GM23338 (cell line): ENCODE measurements at regions not wholly inside any gene's neighbourhood (a gene's known extent, or its start where the extent isn't known, plus 50 kb on each side); places are given as distances from the start of the nearest gene placed in this dataset.

ENCODE experiments used
- ATAC-seq: fragments of 200-7000 bp; cut with Tn5 transposase; 3 replicates; pipeline ENCODE4 v1.9.1; 2020
- DNase-seq: peaks from one replicate; pipeline ENCODE4 v3.0.0-alpha.2; 2015; ENCODE audit warnings: low spot score
- H2AFZ ChIP-seq: fragments of 200-600 bp; sonication (generic); 2 replicates; pipeline ENCODE4 v1.8.0; 2016; ENCODE audit warnings: antibody characterized with exemption, mild to moderate bottlenecking, moderate library complexity
- H3F3A ChIP-seq: fragments of 200-600 bp; sonication (generic); replicated peaks from 2 replicates; pipeline ENCODE4 v1.8.0; 2017; ENCODE audit warnings: antibody characterized with exemption, mixed run types, low read depth
- H3K27ac ChIP-seq: fragments of 200-600 bp; sonication (generic); 2 replicates; pipeline ENCODE4 v1.6.1; 2016; ENCODE audit warnings: low read depth
- H3K27me3 ChIP-seq: fragments of 200-600 bp; sonication (generic); 2 replicates; pipeline ENCODE4 v1.8.0; 2016; ENCODE audit warnings: mild to moderate bottlenecking, mixed run types, moderate library complexity; ENCODE audit not compliant: insufficient read depth
- H3K36me3 ChIP-seq: fragments of 200-600 bp; sonication (generic); 2 replicates; pipeline ENCODE4 v1.8.0; 2016; ENCODE audit warnings: mild to moderate bottlenecking; ENCODE audit not compliant: insufficient read depth
- H3K4me1 ChIP-seq: fragments of 200-600 bp; sonication (generic); 2 replicates; pipeline ENCODE4 v1.8.0; 2016; ENCODE audit warnings: mild to moderate bottlenecking, moderate library complexity; ENCODE audit not compliant: insufficient read depth
- H3K4me2 ChIP-seq: fragments of 200-600 bp; sonication (generic); 2 replicates; pipeline ENCODE4 v1.7.1; 2017; ENCODE audit warnings: mixed run types
- H3K4me3 ChIP-seq: fragments of 200-600 bp; sonication (generic); 2 replicates; pipeline ENCODE4 v1.6.1; 2016; ENCODE audit warnings: mixed run types
- H3K79me2 ChIP-seq: fragments of 200-600 bp; sonication (generic); replicated peaks from 2 replicates; pipeline ENCODE4 v1.8.0; 2017; ENCODE audit warnings: mild to moderate bottlenecking; ENCODE audit not compliant: insufficient read depth
- H3K9me2 ChIP-seq: fragments of 200-600 bp; sonication (generic); 2 replicates; pipeline ENCODE4 v1.8.0; 2017; ENCODE audit not compliant: insufficient read depth
- H4K20me1 ChIP-seq: fragments of 200-600 bp; sonication (generic); replicated peaks from 2 replicates; pipeline ENCODE4 v1.8.0; 2017; ENCODE audit warnings: mild to moderate bottlenecking; ENCODE audit not compliant: insufficient read depth
- H3K27ac Mint-ChIP-seq: 2 replicates; pipeline ENCODE4 v1.8.0; 2020; ENCODE audit warnings: inconsistent platforms, mild to moderate bottlenecking, moderate library complexity, mixed read lengths
- H3K27me3 Mint-ChIP-seq: 3 replicates; pipeline ENCODE4 v1.8.0; 2022; ENCODE audit warnings: low read depth, mild to moderate bottlenecking, moderate library complexity, mixed read lengths, inconsistent platforms; ENCODE audit not compliant: insufficient read depth, poor library complexity
- H3K36me3 Mint-ChIP-seq: 3 replicates; pipeline ENCODE4 v1.8.0; 2021; ENCODE audit warnings: low read depth, mild to moderate bottlenecking, inconsistent platforms, moderate library complexity, mixed read lengths
- H3K4me1 Mint-ChIP-seq: 3 replicates; pipeline ENCODE4 v1.8.0; 2020; ENCODE audit warnings: mild to moderate bottlenecking, inconsistent platforms, mixed read lengths
- H3K4me3 Mint-ChIP-seq: 3 replicates; pipeline ENCODE4 v1.8.0; 2021; ENCODE audit warnings: moderate library complexity, mild to moderate bottlenecking, inconsistent platforms, mixed read lengths
- H3K9me3 Mint-ChIP-seq: 3 replicates; pipeline ENCODE4 v1.8.0; 2020; ENCODE audit warnings: moderate library complexity, mild to moderate bottlenecking, inconsistent platforms, mixed read lengths
- CREB1 ChIP-seq: fragments of 250-450 bp; sonication (Bioruptor Pico); IDR thresholded peaks from 2 replicates; pipeline ENCODE4 v1.5.0; 2020; ENCODE audit warnings: low read depth, mild to moderate bottlenecking, moderate library complexity
- EZH2 ChIP-seq: fragments of 200-600 bp; sonication (generic); IDR thresholded peaks from one replicate; pipeline ENCODE4 v1.8.0; 2017; ENCODE audit warnings: antibody characterized with exemption, mild to moderate bottlenecking, low read depth; ENCODE audit not compliant: unreplicated experiment
- EZH2phosphoT487 ChIP-seq: fragments of 200-600 bp; sonication (generic); IDR thresholded peaks from one replicate; pipeline ENCODE4 v1.8.1; 2018; ENCODE audit warnings: antibody characterized with exemption; ENCODE audit not compliant: unreplicated experiment
- JUNB ChIP-seq: IDR thresholded peaks from one replicate; pipeline ENCODE4 v1.6.1; 2016; ENCODE audit warnings: antibody characterized with exemption; ENCODE audit not compliant: unreplicated experiment
- NANOG ChIP-seq: IDR thresholded peaks from 2 replicates; pipeline ENCODE4 v1.6.1; 2016; ENCODE audit warnings: antibody characterized with exemption, borderline replicate concordance
- POLR2AphosphoS5 ChIP-seq: IDR thresholded peaks from 2 replicates; pipeline ENCODE4 v1.6.1; 2016; ENCODE audit warnings: antibody characterized with exemption, low read depth
- STAT1 ChIP-seq: IDR thresholded peaks from one replicate; pipeline ENCODE4 v1.6.1; 2016; ENCODE audit warnings: antibody characterized with exemption; ENCODE audit not compliant: unreplicated experiment
- ZNF114 ChIP-seq: fragments of 250-450 bp; sonication (Bioruptor Pico); IDR thresholded peaks from 2 replicates; pipeline ENCODE4 v1.5.0; 2020; ENCODE audit warnings: mild to moderate bottlenecking, moderate library complexity
- ZNF331 ChIP-seq: fragments of 250-450 bp; sonication (Bioruptor Pico); IDR thresholded peaks from 2 replicates; pipeline ENCODE4 v1.5.0; 2020; ENCODE audit warnings: low read depth, mild to moderate bottlenecking, moderate library complexity
- TF ChIP-seq, protein P1 (sequence below), 2 experiments: fragments of 200-600 bp in 1 of 2; sonication (generic) in 1 of 2; conservative IDR thresholded peaks; 2 replicates each; pipeline versions ENCODE4 v1.5.1 to v1.6.1; 2016 to 2017; ENCODE audit warnings: antibody characterized with exemption in 2 of 2, low read depth in 2 of 2, mild to moderate bottlenecking in 2 of 2, moderate library complexity in 1 of 2
- TF ChIP-seq, protein P2 (sequence below): IDR thresholded peaks from 2 replicates; pipeline ENCODE4 v1.6.1; 2016; ENCODE audit warnings: antibody characterized with exemption
- TF ChIP-seq, protein P3 (sequence below): fragments of 250-450 bp; sonication (Bioruptor Pico); IDR thresholded peaks from 2 replicates; pipeline ENCODE4 v1.5.0; 2020; ENCODE audit warnings: mild to moderate bottlenecking, moderate library complexity
- TF ChIP-seq, protein P4 (sequence below): IDR thresholded peaks from one replicate; pipeline ENCODE4 v1.6.1; 2018; ENCODE audit warnings: antibody characterized with exemption; ENCODE audit not compliant: unreplicated experiment

DNA sequence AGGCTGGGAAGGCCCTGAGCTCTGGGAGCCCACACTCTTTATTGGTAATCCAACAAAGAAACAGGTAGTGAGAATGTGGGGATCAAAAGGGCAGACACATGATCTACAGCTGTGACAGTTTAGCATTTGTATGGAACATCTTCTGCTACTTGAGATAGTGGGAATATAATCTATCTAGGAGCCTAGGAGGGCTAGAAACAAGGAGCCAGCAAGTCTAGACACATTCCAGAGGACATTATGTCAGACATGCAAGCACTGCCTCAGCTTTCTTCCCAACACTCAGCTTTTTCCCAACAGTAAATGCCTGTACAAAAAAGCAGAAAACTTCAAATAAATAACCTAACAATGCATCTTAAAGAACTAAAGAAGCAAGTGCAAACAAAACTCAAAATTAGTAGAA, 1150.6 kb upstream of the RAG2 start:
- H3K27ac Mint-ChIP-seq, result no peak overlapping the region
- H3K27me3 ChIP-seq, result no peaks in the 10 kb centered on the region
- ATAC-seq (no peak), DNase-seq (no peak)
- no peak overlapping the region for H3K4me2 ChIP-seq
- no peaks in the 10 kb centered on the region for H3K4me1 Mint-ChIP-seq
- H3K36me3 Mint-ChIP-seq, result peaks cover 4% of the 10 kb centered on the region; the same call in 1 of the 3 replicates
- H3K9me2 ChIP-seq, result no peaks in the 10 kb centered on the region; the same call in 1 of the 2 replicates
- H4K20me1 ChIP-seq, result no peaks in the 10 kb centered on the region
- no peaks in the 10 kb centered on the region for H3F3A ChIP-seq
- peaks cover 2% of the 10 kb centered on the region for H3K27me3 Mint-ChIP-seq
- TF ChIP-seq, protein P1, sequence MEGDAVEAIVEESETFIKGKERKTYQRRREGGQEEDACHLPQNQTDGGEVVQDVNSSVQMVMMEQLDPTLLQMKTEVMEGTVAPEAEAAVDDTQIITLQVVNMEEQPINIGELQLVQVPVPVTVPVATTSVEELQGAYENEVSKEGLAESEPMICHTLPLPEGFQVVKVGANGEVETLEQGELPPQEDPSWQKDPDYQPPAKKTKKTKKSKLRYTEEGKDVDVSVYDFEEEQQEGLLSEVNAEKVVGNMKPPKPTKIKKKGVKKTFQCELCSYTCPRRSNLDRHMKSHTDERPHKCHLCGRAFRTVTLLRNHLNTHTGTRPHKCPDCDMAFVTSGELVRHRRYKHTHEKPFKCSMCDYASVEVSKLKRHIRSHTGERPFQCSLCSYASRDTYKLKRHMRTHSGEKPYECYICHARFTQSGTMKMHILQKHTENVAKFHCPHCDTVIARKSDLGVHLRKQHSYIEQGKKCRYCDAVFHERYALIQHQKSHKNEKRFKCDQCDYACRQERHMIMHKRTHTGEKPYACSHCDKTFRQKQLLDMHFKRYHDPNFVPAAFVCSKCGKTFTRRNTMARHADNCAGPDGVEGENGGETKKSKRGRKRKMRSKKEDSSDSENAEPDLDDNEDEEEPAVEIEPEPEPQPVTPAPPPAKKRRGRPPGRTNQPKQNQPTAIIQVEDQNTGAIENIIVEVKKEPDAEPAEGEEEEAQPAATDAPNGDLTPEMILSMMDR (conservative IDR thresholded peaks at IDR 0.05; ENCODE audit: low read depth in 2 of 2), result no peak
- no peak for TF ChIP-seq JUNB
- TF ChIP-seq NANOG, result no peak
- TF ChIP-seq, protein P2, sequence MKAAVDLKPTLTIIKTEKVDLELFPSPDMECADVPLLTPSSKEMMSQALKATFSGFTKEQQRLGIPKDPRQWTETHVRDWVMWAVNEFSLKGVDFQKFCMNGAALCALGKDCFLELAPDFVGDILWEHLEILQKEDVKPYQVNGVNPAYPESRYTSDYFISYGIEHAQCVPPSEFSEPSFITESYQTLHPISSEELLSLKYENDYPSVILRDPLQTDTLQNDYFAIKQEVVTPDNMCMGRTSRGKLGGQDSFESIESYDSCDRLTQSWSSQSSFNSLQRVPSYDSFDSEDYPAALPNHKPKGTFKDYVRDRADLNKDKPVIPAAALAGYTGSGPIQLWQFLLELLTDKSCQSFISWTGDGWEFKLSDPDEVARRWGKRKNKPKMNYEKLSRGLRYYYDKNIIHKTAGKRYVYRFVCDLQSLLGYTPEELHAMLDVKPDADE, result no peak
- no peak for TF ChIP-seq EZH2
- TF ChIP-seq, protein P3, sequence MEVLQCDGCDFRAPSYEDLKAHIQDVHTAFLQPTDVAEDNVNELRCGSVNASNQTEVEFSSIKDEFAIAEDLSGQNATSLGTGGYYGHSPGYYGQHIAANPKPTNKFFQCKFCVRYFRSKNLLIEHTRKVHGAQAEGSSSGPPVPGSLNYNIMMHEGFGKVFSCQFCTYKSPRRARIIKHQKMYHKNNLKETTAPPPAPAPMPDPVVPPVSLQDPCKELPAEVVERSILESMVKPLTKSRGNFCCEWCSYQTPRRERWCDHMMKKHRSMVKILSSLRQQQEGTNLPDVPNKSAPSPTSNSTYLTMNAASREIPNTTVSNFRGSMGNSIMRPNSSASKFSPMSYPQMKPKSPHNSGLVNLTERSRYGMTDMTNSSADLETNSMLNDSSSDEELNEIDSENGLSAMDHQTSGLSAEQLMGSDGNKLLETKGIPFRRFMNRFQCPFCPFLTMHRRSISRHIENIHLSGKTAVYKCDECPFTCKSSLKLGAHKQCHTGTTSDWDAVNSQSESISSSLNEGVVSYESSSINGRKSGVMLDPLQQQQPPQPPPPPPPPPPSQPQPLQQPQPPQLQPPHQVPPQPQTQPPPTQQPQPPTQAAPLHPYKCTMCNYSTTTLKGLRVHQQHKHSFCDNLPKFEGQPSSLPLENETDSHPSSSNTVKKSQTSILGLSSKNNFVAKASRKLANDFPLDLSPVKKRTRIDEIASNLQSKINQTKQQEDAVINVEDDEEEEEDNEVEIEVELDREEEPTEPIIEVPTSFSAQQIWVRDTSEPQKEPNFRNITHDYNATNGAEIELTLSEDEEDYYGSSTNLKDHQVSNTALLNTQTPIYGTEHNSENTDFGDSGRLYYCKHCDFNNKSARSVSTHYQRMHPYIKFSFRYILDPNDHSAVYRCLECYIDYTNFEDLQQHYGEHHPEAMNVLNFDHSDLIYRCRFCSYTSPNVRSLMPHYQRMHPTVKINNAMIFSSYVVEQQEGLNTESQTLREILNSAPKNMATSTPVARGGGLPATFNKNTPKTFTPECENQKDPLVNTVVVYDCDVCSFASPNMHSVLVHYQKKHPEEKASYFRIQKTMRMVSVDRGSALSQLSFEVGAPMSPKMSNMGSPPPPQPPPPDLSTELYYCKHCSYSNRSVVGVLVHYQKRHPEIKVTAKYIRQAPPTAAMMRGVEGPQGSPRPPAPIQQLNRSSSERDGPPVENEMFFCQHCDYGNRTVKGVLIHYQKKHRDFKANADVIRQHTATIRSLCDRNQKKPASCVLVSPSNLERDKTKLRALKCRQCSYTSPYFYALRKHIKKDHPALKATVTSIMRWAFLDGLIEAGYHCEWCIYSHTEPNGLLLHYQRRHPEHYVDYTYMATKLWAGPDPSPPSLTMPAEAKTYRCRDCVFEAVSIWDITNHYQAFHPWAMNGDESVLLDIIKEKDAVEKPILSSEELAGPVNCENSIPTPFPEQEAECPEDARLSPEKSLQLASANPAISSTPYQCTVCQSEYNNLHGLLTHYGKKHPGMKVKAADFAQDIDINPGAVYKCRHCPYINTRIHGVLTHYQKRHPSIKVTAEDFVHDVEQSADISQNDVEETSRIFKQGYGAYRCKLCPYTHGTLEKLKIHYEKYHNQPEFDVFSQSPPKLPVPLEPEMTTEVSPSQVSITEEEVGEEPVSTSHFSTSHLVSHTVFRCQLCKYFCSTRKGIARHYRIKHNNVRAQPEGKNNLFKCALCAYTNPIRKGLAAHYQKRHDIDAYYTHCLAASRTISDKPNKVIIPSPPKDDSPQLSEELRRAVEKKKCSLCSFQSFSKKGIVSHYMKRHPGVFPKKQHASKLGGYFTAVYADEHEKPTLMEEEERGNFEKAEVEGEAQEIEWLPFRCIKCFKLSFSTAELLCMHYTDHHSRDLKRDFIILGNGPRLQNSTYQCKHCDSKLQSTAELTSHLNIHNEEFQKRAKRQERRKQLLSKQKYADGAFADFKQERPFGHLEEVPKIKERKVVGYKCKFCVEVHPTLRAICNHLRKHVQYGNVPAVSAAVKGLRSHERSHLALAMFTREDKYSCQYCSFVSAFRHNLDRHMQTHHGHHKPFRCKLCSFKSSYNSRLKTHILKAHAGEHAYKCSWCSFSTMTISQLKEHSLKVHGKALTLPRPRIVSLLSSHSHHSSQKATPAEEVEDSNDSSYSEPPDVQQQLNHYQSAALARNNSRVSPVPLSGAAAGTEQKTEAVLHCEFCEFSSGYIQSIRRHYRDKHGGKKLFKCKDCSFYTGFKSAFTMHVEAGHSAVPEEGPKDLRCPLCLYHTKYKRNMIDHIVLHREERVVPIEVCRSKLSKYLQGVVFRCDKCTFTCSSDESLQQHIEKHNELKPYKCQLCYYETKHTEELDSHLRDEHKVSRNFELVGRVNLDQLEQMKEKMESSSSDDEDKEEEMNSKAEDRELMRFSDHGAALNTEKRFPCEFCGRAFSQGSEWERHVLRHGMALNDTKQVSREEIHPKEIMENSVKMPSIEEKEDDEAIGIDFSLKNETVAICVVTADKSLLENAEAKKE (CRISPR knock-in tag), result no peak
- TF ChIP-seq, protein P4, sequence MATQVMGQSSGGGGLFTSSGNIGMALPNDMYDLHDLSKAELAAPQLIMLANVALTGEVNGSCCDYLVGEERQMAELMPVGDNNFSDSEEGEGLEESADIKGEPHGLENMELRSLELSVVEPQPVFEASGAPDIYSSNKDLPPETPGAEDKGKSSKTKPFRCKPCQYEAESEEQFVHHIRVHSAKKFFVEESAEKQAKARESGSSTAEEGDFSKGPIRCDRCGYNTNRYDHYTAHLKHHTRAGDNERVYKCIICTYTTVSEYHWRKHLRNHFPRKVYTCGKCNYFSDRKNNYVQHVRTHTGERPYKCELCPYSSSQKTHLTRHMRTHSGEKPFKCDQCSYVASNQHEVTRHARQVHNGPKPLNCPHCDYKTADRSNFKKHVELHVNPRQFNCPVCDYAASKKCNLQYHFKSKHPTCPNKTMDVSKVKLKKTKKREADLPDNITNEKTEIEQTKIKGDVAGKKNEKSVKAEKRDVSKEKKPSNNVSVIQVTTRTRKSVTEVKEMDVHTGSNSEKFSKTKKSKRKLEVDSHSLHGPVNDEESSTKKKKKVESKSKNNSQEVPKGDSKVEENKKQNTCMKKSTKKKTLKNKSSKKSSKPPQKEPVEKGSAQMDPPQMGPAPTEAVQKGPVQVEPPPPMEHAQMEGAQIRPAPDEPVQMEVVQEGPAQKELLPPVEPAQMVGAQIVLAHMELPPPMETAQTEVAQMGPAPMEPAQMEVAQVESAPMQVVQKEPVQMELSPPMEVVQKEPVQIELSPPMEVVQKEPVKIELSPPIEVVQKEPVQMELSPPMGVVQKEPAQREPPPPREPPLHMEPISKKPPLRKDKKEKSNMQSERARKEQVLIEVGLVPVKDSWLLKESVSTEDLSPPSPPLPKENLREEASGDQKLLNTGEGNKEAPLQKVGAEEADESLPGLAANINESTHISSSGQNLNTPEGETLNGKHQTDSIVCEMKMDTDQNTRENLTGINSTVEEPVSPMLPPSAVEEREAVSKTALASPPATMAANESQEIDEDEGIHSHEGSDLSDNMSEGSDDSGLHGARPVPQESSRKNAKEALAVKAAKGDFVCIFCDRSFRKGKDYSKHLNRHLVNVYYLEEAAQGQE, result no peak
- no peak for TF ChIP-seq ZNF114 (CRISPR knock-in tag)
- TF ChIP-seq STAT1, result no peak
- no peak for TF ChIP-seq CREB1
- TF ChIP-seq ZNF331 (CRISPR knock-in tag), result no peak
- TF ChIP-seq POLR2AphosphoS5, result no peak
- TF ChIP-seq EZH2phosphoT487, result no peak
- no peak overlapping the region for H3K27ac ChIP-seq
- no peak overlapping the region for H3K4me3 Mint-ChIP-seq
- peaks cover 20% of the 10 kb centered on the region for H3K9me3 Mint-ChIP-seq
- H3K4me3 ChIP-seq, result no peak overlapping the region
- H3K79me2 ChIP-seq, result no peaks in the 10 kb centered on the region
- H2AFZ ChIP-seq, result no peak overlapping the region
- H3K4me1 ChIP-seq, result no peaks in the 10 kb centered on the region
- H3K36me3 ChIP-seq, result no peaks in the 10 kb centered on the region; the same call in 1 of the 2 replicates
